ENCODE measurements at regions not wholly inside any gene's neighbourhood (a gene's known extent, or its start where the extent isn't known, plus 50 kb on each side); places are given as distances from the start of the nearest gene placed in this dataset.

- DNase-seq (ENCODE audit: low read depth, low spot score), result no peak
- H3K27ac ChIP-seq, result peak overlapping the region; percentile 70
Measured at GRCh38 chr4:74669702-74670101, 124.6 kb downstream of the BTC start.

DNA sequence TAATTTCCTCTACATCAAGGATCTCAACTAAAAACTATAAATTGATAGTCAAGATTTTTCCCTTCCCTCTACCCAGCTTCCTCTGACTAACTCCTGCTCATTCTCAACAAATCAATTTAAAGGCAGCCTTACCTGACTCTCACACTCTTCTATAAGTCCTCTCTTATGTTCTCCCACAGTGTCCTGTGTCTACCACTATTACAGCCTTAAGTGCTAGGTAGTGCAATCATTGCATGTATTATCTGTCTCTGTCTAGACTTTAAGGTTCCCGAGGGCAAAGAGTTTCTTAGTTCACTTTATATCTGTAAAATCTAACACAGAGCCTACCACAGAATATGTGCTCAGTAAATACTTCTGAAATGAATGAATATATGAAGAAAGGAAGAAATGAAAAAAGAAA lies 123.7 kb downstream of the BTC start:
- no peak for DNase-seq (ENCODE audit: low read depth, low spot score)

GRCh38 chr4:74671080-74671698 lies 123.1 kb downstream of the BTC start:
- no peak for DNase-seq (ENCODE audit: low read depth, low spot score)

More for the DNA sequence above, 123.7 kb downstream of the BTC start:
- peak overlapping the region; percentile 70 for H3K27ac ChIP-seq

DNA sequence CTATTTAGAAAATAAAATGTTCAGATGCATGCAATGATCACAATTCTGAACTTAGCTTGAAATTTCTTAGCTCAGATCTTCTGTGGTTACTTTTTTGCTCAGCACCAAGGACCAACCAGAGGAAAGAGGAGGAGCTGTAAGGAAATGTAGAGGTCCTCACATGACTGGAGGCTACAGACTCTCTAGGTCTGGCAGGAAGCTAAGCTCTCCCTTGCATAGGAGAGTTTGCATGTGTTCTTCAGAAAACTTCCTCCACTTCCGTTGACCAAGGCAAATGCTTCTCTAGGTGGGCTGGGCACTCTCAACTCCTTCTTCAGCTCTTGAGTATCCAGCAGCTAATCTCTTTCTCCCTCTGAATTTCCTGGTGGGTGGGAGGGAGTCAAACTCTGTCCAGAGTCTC lies 119.6 kb downstream of the BTC start:
- no peak overlapping the region for H3K27ac ChIP-seq
- DNase-seq (ENCODE audit: low read depth, low spot score), result no peak

More at GRCh38 chr4:74671080-74671698, 123.1 kb downstream of the BTC start:
- peak overlapping the region; percentile 70 for H3K27ac ChIP-seq

DNA sequence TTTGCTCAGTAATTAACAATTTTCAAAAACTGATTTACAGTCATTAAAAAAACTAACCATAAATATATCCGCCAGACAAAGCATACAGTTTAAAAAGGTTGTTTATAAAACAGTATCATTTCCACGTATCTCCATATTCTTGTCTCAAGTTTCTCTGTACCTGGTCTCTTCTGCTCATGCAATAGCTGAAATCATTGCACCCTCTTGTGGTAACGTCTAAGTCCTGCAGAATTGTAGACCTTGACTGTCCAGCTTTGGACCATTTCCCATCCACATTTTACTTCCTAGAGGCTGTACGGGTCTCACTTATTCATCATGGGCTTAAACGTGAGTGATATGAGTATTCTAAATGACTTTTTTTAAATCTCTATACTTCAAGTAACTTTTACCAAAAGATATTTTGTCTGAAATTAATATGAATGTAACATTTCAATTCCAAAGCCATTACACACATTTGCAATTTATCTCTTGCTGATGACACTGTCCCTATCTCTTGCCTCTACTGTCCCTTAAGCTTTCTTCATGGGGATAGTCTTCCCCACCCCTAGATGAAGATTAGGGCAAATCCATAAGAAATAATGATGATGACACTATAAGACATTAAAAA lies 118.5 kb downstream of the BTC start:
- no peak for DNase-seq (ENCODE audit: low read depth, low spot score)
- no peak overlapping the region for H3K27ac ChIP-seq

GRCh38 chr4:74682567-74683359 lies 111.6 kb downstream of the BTC start:
- DNase-seq (ENCODE audit: low read depth, low spot score), result peak; percentile 75
- peak overlapping the region; percentile 39 for H3K27ac ChIP-seq

DNA sequence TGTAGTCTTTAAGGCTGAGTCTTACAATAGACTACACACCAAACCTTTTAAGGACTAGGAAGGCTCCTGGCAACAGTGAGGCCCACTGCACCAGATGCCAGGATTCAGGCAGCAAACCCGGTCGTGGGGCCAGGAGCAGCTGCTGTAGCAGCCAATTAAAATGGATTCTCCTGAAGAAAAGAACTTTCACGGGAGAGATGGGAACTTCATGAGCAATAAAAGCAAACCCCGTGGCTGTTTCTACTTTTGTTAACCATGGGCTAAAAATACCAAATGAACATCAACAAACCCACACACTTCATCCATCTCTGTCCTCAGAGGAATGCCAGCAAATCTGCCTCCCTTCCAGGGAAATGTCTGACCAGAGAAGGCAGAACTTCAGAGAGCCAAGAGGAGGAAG lies 101.4 kb downstream of the BTC start:
- no peak overlapping the region for H3K27ac ChIP-seq
- no peak for DNase-seq (ENCODE audit: low read depth, low spot score)
